ENCODE measurements at regions not wholly inside any gene's neighbourhood (a gene's known extent, or its start where the extent isn't known, plus 50 kb on each side); places are given as distances from the start of the nearest gene placed in this dataset.
A peak's percentile ranks its signal among the peaks of the same experiment; 100 is the strongest.

DNA sequence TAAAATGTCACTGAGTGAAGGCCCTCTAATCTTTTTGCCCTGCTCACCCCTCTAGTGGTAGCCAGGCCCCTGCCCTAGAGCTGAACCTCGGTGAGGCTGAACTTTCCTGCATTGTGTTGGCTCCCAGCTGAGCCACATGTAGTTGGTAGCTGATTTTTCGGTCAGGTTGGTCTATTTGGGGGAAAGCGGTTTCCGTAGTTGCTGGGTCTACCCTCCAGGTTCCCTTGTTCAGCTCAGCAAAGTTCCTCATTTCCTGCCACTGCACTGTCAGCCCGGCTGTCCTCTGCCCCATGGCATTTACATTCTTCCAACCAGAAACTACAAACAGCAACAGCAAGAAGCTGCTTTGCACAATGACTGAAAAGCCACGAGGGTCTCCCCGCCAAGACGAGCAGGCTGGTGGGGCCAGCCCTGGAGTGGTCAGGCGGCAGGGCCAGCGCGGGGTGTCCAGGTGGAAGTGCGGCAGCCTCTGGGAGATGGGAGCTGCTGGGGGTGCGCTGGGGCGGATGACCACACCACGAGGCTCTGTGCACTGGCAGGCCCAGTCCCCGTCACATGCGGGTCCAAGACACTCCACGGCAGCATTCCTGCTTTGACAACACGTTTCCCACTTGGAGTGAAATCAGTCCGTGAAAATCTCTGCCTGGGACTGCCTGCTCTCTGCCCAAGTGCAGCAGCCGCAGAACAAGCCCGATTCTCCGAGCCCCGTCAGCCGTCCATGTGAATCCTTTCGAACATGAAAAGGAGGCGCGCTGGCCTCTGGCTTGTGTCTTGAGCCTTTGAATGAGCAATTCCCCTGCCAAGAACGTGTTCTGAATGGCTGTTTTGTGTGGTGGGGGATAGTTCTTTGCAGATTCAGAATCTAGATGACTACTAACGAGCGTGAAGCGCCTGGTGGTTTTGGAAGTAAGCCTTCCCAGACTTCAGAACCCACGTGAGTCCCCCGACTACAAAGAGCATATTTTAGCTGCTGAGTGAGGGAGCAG lies 159.4 kb downstream of the ASB1 start:
- TF ChIP-seq, protein P1, sequence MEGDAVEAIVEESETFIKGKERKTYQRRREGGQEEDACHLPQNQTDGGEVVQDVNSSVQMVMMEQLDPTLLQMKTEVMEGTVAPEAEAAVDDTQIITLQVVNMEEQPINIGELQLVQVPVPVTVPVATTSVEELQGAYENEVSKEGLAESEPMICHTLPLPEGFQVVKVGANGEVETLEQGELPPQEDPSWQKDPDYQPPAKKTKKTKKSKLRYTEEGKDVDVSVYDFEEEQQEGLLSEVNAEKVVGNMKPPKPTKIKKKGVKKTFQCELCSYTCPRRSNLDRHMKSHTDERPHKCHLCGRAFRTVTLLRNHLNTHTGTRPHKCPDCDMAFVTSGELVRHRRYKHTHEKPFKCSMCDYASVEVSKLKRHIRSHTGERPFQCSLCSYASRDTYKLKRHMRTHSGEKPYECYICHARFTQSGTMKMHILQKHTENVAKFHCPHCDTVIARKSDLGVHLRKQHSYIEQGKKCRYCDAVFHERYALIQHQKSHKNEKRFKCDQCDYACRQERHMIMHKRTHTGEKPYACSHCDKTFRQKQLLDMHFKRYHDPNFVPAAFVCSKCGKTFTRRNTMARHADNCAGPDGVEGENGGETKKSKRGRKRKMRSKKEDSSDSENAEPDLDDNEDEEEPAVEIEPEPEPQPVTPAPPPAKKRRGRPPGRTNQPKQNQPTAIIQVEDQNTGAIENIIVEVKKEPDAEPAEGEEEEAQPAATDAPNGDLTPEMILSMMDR (IDR thresholded peaks at IDR 0.05): no peak
- 82% methylated on average over 30 of the region's 34 CpGs for WGBS (ENCODE audit: insufficient coverage)
- H3K27me3 Mint-ChIP-seq (ENCODE audit: low read depth in 3 of 3): peaks cover 0 to 4% (median 1%) of the 10 kb centered on the region in 3 donors

DNA sequence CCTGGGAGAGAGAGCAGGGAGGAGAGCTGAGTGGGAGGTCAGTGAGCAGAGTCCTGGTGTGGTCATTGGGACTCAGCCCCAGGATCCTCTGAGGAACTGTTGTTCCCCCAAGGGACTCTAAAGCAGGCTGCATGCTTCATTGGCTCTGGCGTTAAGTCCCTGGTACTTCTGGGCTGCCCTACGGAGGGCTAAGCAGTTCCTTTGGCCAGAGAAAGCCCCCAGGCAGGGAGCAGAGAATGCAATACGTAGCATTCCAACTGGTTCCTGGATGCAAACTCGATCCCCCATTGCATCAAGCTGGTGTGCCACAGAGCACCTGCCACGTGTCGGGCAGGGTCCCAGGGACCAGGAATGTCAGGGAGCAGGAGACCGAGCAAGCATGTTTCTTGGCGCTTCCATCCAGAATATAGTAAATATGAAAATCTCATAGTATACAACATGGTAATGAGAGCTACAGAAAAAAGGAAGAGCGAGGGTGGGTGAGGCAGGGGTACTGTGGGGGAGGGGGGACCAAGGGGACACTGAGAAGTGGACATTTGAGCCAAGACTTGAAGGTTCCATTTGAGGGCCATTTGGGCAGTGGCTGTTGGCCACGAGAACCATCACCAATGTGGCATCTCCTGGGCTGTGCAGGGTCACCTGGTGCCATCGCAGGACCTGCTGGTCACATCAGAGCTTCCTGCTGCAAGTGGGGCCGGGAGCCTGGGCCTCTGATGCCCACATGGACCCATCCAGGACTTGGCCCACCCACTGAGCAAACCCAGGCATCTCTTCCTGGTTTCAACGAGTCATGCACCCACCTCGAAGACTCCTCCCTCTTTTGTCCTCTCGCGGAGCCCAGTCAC lies 160.4 kb downstream of the ASB1 start:
- DNase-seq: no peak
- 95% methylated on average over 7 of the region's 16 CpGs for WGBS (ENCODE audit: insufficient coverage)
- no peak overlapping the region for H2AFZ ChIP-seq (ENCODE audit: insufficient read depth, low read depth, low read length, poor library complexity, severe bottlenecking)

More for the DNA sequence above, 159.4 kb downstream of the ASB1 start:
- intact Hi-C loops (cut with micrococcal nuclease): no loop called here
- Histone ChIP-seq H3K27ac (ENCODE audit: low read depth in 1 of 2, low read length in 2 of 2) (no peak overlapping the region), H3K36me3 (replicated peaks in 1 of 2; ENCODE audit: control insufficient read depth in 1 of 2, insufficient read depth in 2 of 2, low read length in 2 of 2) (no peaks in the 10 kb centered on the region), H3K9ac (ENCODE audit: insufficient read depth, low read length, poor library complexity, severe bottlenecking) (no peak overlapping the region), H2AFZ (ENCODE audit: insufficient read depth, low read depth, low read length, poor library complexity, severe bottlenecking) (no peak overlapping the region), H4K20me1 (ENCODE audit: insufficient read depth, low read length) (no peaks in the 10 kb centered on the region), H3K27me3 (ENCODE audit: control insufficient read depth in 2 of 2, insufficient read depth in 2 of 2, low read length in 2 of 2) (no peaks in the 10 kb centered on the region), H3K4me2 (replicated peaks; ENCODE audit: extremely low read depth, low read length, poor library complexity, severe bottlenecking) (no peak overlapping the region), H3K9me3 (replicated peaks in 1 of 2; ENCODE audit: control insufficient read depth in 1 of 2, insufficient read depth in 1 of 2, low read length in 2 of 2) (no peaks in the 10 kb centered on the region), H3K79me2 (ENCODE audit: insufficient read depth, low read length) (no peaks in the 10 kb centered on the region), H3K4me1 (ENCODE audit: control insufficient read depth in 1 of 2, insufficient read depth in 2 of 2, low read length in 2 of 2) (no peaks in the 10 kb centered on the region), H3K4me3 (replicated peaks in 1 of 3; ENCODE audit: low read depth in 2 of 3, low read length in 3 of 3) (no peak overlapping the region)
- Mint-ChIP-seq H3K9me3 (peaks cover 0 to 8% (median 4%) of the 10 kb centered on the region in 7 donors), H3K27ac (no peak overlapping the region), H3K4me3 (no peak overlapping the region), H3K4me1 (peaks cover 2% of the 10 kb centered on the region), H3K36me3 (no peaks in the 10 kb centered on the region)
- no peak for DNase-seq

More for the DNA sequence above, 160.4 kb downstream of the ASB1 start:
- intact Hi-C loops (cut with micrococcal nuclease): no loop called here
- Mint-ChIP-seq H3K27me3 (ENCODE audit: low read depth in 3 of 3) (peaks cover 0 to 6% (median 1%) of the 10 kb centered on the region in 3 donors), H3K36me3 (no peaks in the 10 kb centered on the region), H3K9me3 (peaks cover 0 to 8% (median 4%) of the 10 kb centered on the region in 7 donors), H3K27ac (peak overlapping the region in 1 of 7 donors; percentile 79), H3K4me3 (no peak overlapping the region), H3K4me1 (peaks cover 2% of the 10 kb centered on the region)
- Histone ChIP-seq H3K27ac (ENCODE audit: low read depth in 1 of 2, low read length in 2 of 2) (no peak overlapping the region), H3K4me2 (replicated peaks; ENCODE audit: extremely low read depth, low read length, poor library complexity, severe bottlenecking) (no peak overlapping the region), H3K36me3 (replicated peaks in 1 of 2; ENCODE audit: control insufficient read depth in 1 of 2, insufficient read depth in 2 of 2, low read length in 2 of 2) (no peaks in the 10 kb centered on the region), H3K9ac (ENCODE audit: insufficient read depth, low read length, poor library complexity, severe bottlenecking) (no peak overlapping the region), H3K79me2 (ENCODE audit: insufficient read depth, low read length) (no peaks in the 10 kb centered on the region), H3K27me3 (ENCODE audit: control insufficient read depth in 2 of 2, insufficient read depth in 2 of 2, low read length in 2 of 2) (no peaks in the 10 kb centered on the region), H3K4me3 (replicated peaks in 1 of 3; ENCODE audit: low read depth in 2 of 3, low read length in 3 of 3) (no peak overlapping the region), H3K9me3 (replicated peaks in 1 of 2; ENCODE audit: control insufficient read depth in 1 of 2, insufficient read depth in 1 of 2, low read length in 2 of 2) (no peaks in the 10 kb centered on the region), H4K20me1 (ENCODE audit: insufficient read depth, low read length) (no peaks in the 10 kb centered on the region), H3K4me1 (ENCODE audit: control insufficient read depth in 1 of 2, insufficient read depth in 2 of 2, low read length in 2 of 2) (no peaks in the 10 kb centered on the region)
- TF ChIP-seq, protein P1 (IDR thresholded peaks at IDR 0.05): no peak

All from CD14-positive monocyte (primary cell).